B cell (primary cell): ENCODE measurements at regions not wholly inside any gene's neighbourhood (a gene's known extent, or its start where the extent isn't known, plus 50 kb on each side); places are given as distances from the start of the nearest gene placed in this dataset.

Experiments
- ATAC-seq: fragments of 200-7000 bp; cut with Tn5 transposase; one replicate; pipeline ENCODE4 v1.10.0; 2021; ENCODE audit warnings: low read depth, mild to moderate bottlenecking, moderate number of reproducible peaks, moderate library complexity
- CTCF ChIA-PET: fragments of 350-600 bp; sonication (Branson Sonifier 250); formaldehyde crosslinking; loops from one replicate; lab custom pipeline; 2021; ENCODE audit warnings: antibody characterized with exemption, inconsistent platforms; lab: Charles Lee
- POLR2A ChIA-PET: fragments of 350-600 bp; sonication (Branson Sonifier 250); formaldehyde crosslinking; loops from one replicate; lab custom pipeline; 2021; ENCODE audit warnings: antibody characterized with exemption; lab: Charles Lee
- DNase-seq: peaks from one replicate; pipeline ENCODE4 v3.0.0; 2013
- H2AFZ ChIP-seq: 2 replicates; pipeline ENCODE4 v1.6.1; 2012; ENCODE audit warnings: mild to moderate bottlenecking, low read depth, low read length; ENCODE audit not compliant: insufficient read depth, poor library complexity, severe bottlenecking
- H3K27ac ChIP-seq, 2 donors: 1 replicate in 1 of 2; 2 replicates in 1 of 2; pipeline ENCODE4 v1.5.1; 2012 to 2013; ENCODE audit warnings: low read length in 2 of 2, mild to moderate bottlenecking in 2 of 2, moderate library complexity in 1 of 2
- H3K27me3 ChIP-seq, 4 experiments: fragments of 200-600 bp in 1 of 4; sonication (generic) in 1 of 4; replicated peaks in 1 of 4; 1 replicate in 2 of 4; 2 replicates in 2 of 4; pipeline versions ENCODE4 v1.6.1 to v1.7.0; 2013 to 2016; ENCODE audit warnings: low read length in 3 of 4, mild to moderate bottlenecking in 2 of 4, mixed read lengths in 1 of 4, moderate library complexity in 1 of 4; ENCODE audit not compliant: insufficient read depth in 4 of 4, control insufficient read depth in 3 of 4; ENCODE audit errors: control extremely low read depth in 1 of 4
- H3K36me3 ChIP-seq, 2 experiments: replicated peaks in 1 of 2; 1 replicate in 1 of 2; 2 replicates in 1 of 2; pipeline versions ENCODE4 v1.6.1 to v1.7.1; 2013; ENCODE audit warnings: low read length in 1 of 2; ENCODE audit not compliant: insufficient read depth in 2 of 2, control insufficient read depth in 1 of 2; ENCODE audit errors: control extremely low read depth in 1 of 2, extremely low read depth in 1 of 2
- H3K4me1 ChIP-seq, 2 donors: fragments of 200-600 bp in 1 of 2; sonication (generic) in 1 of 2; 1 replicate in 1 of 2; 2 replicates in 1 of 2; pipeline versions ENCODE4 v1.5.1 to v1.6.1; 2013 to 2017; ENCODE audit warnings: low read length in 2 of 2; ENCODE audit not compliant: control insufficient read depth in 2 of 2, insufficient read depth in 2 of 2
- H3K4me2 ChIP-seq: replicated peaks from 2 replicates; pipeline ENCODE3; 2012; ENCODE audit warnings: mild to moderate bottlenecking, low read depth, low read length; ENCODE audit not compliant: poor library complexity, severe bottlenecking
- H3K4me3 ChIP-seq, 5 experiments: fragments of 200-600 bp in 1 of 5; sonication (generic) in 1 of 5; 1 replicate in 3 of 5; 2 replicates in 2 of 5; pipeline versions ENCODE4 v1.5.1 to v1.7.0; 2011 to 2016; ENCODE audit warnings: low read length in 4 of 5, mild to moderate bottlenecking in 4 of 5, low read depth in 2 of 5, control low read depth in 1 of 5, moderate library complexity in 1 of 5; ENCODE audit not compliant: insufficient read depth in 1 of 5; ENCODE audit errors: control extremely low read depth in 1 of 5, extremely low read depth in 1 of 5
- H3K79me2 ChIP-seq: fragments of 200-600 bp; sonication (generic); one replicate; pipeline ENCODE4 v1.6.0; 2016; ENCODE audit warnings: low read length; ENCODE audit not compliant: control insufficient read depth, insufficient read depth
- H3K9ac ChIP-seq: fragments of 200-600 bp; sonication (generic); 2 replicates; pipeline ENCODE4 v1.6.1; 2017; ENCODE audit warnings: mild to moderate bottlenecking, low read length, moderate library complexity
- H3K9me3 ChIP-seq, 3 donors: one replicate each; pipeline versions ENCODE4 v1.6.1 to v1.7.1; 2013; ENCODE audit warnings: low read length in 2 of 3; ENCODE audit not compliant: control insufficient read depth in 2 of 3, insufficient read depth in 1 of 3; ENCODE audit errors: control extremely low read depth in 1 of 3
- H4K20me1 ChIP-seq: 2 replicates; pipeline ENCODE4 v1.6.0; 2012; ENCODE audit warnings: mild to moderate bottlenecking, low read length; ENCODE audit not compliant: insufficient read depth, control insufficient read depth, poor library complexity, severe bottlenecking
- H3K27ac Mint-ChIP-seq: one replicate; pipeline ENCODE4 v1.8.0; 2021; ENCODE audit warnings: mixed read lengths
- H3K27me3 Mint-ChIP-seq: one replicate; pipeline ENCODE4 v1.8.0; 2021; ENCODE audit warnings: mixed read lengths
- H3K4me1 Mint-ChIP-seq: one replicate; pipeline ENCODE4 v1.8.0; 2021; ENCODE audit warnings: mixed read lengths
- H3K4me3 Mint-ChIP-seq: one replicate; pipeline ENCODE4 v1.8.0; 2021; ENCODE audit warnings: mixed read lengths
- H3K9me3 Mint-ChIP-seq: one replicate; pipeline ENCODE4 v1.8.0; 2022; ENCODE audit warnings: mixed read lengths; ENCODE audit not compliant: insufficient read depth
- EZH2 ChIP-seq: IDR thresholded peaks from 2 replicates; pipeline ENCODE4 v1.6.1; 2012; ENCODE audit warnings: borderline replicate concordance, low read depth, mild to moderate bottlenecking, moderate library complexity, low read length; ENCODE audit not compliant: insufficient read depth, poor library complexity, severe bottlenecking
- WGBS: methylation state at CpG from one replicate; pipeline ENCODE4 v1.1.5; 2013; ENCODE audit warnings: missing lambda C conversion rate; ENCODE audit not compliant: insufficient coverage; 5-methylcytosine and 5-hydroxymethylcytosine counted together
- intact Hi-C: fragments of 100-400 bp; cut with micrococcal nuclease; formaldehyde crosslinking; loops from one replicate; pipeline ENCODE4 v1.10.0; 2022
- TF ChIP-seq, protein P1 (sequence below): fragments of 200-600 bp; IDR thresholded peaks from one replicate; pipeline ENCODE4 v1.8.0; 2022; ENCODE audit warnings: antibody characterized with exemption, mild to moderate bottlenecking

DNA sequence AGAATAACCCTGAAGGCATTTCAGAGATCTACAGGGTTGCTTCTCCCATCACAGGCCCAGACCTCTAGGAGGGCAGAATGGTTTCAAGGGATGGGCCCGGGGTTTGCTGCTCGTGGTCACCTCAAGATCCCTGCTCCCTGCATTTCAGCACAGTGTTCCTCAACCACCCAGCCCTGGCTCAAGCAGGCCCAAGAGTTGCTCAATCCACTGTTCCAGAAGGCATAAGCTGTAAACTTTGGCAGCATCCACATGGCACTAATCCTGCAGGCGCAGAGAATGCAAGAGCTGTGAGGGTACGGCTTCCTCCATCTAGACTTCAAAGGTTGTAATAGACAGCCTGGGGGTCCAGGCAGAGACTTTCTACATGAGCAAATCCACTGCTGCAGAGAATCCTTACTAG, 225.0 kb upstream of the UBASH3B start:
- Histone ChIP-seq H3K36me3 (no peaks in the 10 kb centered on the region), H3K4me2 (no peak overlapping the region), H3K79me2 (no peaks in the 10 kb centered on the region), H4K20me1 (no peaks in the 10 kb centered on the region), H2AFZ (no peak overlapping the region), H3K27me3 (no peaks in the 10 kb centered on the region), H3K27ac (no peak overlapping the region), H3K4me1 (no peaks in the 10 kb centered on the region), H3K9ac (no peak overlapping the region), H3K9me3 (peaks cover 0 to 3% (median 0%) of the 10 kb centered on the region in 3 donors), H3K4me3 (no peak overlapping the region)
- 96% methylated on average over 4 of the region's 4 CpGs for WGBS
- ChIA-PET CTCF (no interaction called here), POLR2A (no interaction called here)
- DNase-seq (no peak), ATAC-seq (no peak)
- Mint-ChIP-seq H3K4me3 (no peak overlapping the region), H3K27me3 (peaks cover 5% of the 10 kb centered on the region), H3K27ac (no peak overlapping the region), H3K4me1 (no peaks in the 10 kb centered on the region), H3K9me3 (no peaks in the 10 kb centered on the region)
- intact Hi-C loops = no loop called here
- TF ChIP-seq EZH2 = no peak
- TF ChIP-seq, protein P1, sequence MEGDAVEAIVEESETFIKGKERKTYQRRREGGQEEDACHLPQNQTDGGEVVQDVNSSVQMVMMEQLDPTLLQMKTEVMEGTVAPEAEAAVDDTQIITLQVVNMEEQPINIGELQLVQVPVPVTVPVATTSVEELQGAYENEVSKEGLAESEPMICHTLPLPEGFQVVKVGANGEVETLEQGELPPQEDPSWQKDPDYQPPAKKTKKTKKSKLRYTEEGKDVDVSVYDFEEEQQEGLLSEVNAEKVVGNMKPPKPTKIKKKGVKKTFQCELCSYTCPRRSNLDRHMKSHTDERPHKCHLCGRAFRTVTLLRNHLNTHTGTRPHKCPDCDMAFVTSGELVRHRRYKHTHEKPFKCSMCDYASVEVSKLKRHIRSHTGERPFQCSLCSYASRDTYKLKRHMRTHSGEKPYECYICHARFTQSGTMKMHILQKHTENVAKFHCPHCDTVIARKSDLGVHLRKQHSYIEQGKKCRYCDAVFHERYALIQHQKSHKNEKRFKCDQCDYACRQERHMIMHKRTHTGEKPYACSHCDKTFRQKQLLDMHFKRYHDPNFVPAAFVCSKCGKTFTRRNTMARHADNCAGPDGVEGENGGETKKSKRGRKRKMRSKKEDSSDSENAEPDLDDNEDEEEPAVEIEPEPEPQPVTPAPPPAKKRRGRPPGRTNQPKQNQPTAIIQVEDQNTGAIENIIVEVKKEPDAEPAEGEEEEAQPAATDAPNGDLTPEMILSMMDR = no peak

DNA sequence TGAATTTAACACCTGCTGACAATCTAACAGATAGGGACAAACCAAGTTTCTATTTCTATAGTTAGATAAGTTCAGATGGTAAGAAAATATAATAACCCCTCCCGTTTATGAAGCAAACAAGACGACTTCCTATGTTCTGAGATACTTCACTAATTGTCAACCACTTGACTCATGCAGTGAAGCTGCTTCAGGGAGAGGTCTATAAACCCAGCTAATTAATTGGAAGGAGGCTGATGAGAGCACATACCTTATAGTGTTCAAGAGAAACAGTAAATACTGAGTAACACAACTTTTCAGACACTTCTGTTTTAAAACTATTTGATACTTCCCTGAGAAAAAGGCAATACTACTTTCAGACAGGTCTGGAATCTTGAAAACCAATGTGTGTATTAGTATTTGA, 229.4 kb upstream of the UBASH3B start:
- Histone ChIP-seq H2AFZ (no peak overlapping the region), H3K27me3 (no peaks in the 10 kb centered on the region), H3K4me2 (no peak overlapping the region), H3K27ac (no peak overlapping the region), H3K4me1 (no peaks in the 10 kb centered on the region), H3K4me3 (no peak overlapping the region), H3K79me2 (no peaks in the 10 kb centered on the region), H3K36me3 (no peaks in the 10 kb centered on the region), H4K20me1 (no peaks in the 10 kb centered on the region), H3K9ac (no peak overlapping the region), H3K9me3 (peaks cover 0 to 3% (median 0%) of the 10 kb centered on the region in 3 donors)
- intact Hi-C loops = no loop called here
- Mint-ChIP-seq H3K9me3 (no peaks in the 10 kb centered on the region), H3K4me1 (no peaks in the 10 kb centered on the region), H3K27me3 (peaks cover 8% of the 10 kb centered on the region), H3K27ac (no peak overlapping the region), H3K4me3 (no peak overlapping the region)
- ATAC-seq (no peak), DNase-seq (no peak)
- TF ChIP-seq, protein P1 = no peak
- TF ChIP-seq EZH2 = no peak
- ChIA-PET CTCF (no interaction called here), POLR2A (no interaction called here)
- no CpG with 5 or more reads among the region's 2 CpGs for WGBS
